Skeletal muscle tissue (tissue), 3 donors: ENCODE measurements at regions not wholly inside any gene's neighbourhood (a gene's known extent, or its start where the extent isn't known, plus 50 kb on each side); places are given as distances from the start of the nearest gene placed in this dataset.
"Not testable (repeated sequence)": the region's sequence is repeated elsewhere in the genome, so short reads cannot be mapped to it uniquely, and the experiment has no call there.

Experiments
- H3K27ac ChIP-seq: one replicate; pipeline ENCODE4 v1.7.0; 2013; ENCODE audit warnings: mild to moderate bottlenecking, low read depth, low read length, inconsistent platforms
- H3K27me3 ChIP-seq, 3 donors: one replicate each; pipeline ENCODE4 v1.7.0; 2013; ENCODE audit warnings: low read length in 3 of 3; ENCODE audit not compliant: control insufficient read depth in 3 of 3, insufficient read depth in 3 of 3
- H3K36me3 ChIP-seq, 3 donors: one replicate each; pipeline ENCODE4 v1.7.0; 2013; ENCODE audit warnings: low read length in 3 of 3; ENCODE audit not compliant: control insufficient read depth in 3 of 3, insufficient read depth in 3 of 3
- H3K4me1 ChIP-seq, 3 donors: one replicate each; pipeline ENCODE4 v1.7.0; 2013; ENCODE audit warnings: low read length in 3 of 3, mild to moderate bottlenecking in 3 of 3; ENCODE audit not compliant: control insufficient read depth in 3 of 3, insufficient read depth in 3 of 3
- H3K4me3 ChIP-seq, 3 donors: one replicate each; pipeline ENCODE4 v1.7.0; 2013; ENCODE audit warnings: low read length in 3 of 3
- H3K9ac ChIP-seq, 3 donors: one replicate each; pipeline ENCODE4 v1.7.0; 2013; ENCODE audit warnings: low read length in 3 of 3, mild to moderate bottlenecking in 3 of 3, moderate library complexity in 2 of 3, low read depth in 1 of 3
- H3K9me3 ChIP-seq, 3 donors: one replicate each; pipeline ENCODE4 v1.7.0; 2013; ENCODE audit warnings: low read length in 3 of 3; ENCODE audit not compliant: control insufficient read depth in 3 of 3
- donor health status: Osteomylitis.

DNA sequence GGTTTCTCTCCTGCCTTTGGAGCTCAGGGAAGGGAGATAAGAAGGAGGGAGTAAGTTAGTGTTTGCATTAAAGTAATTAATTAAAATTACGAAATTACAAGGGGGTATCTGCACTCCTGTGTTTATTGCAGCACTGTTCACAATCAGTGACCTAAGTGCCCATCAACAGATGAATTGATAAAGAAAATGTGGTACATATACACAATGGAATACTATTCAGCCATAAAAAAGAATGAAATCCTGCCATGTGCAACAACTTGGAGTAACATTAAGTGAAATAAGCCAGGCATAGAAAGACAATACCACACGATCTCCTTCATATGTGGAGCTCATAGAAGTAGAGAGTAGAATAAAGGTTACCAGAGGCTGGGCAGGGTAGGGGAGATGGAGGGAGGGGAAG is 202.0 kb downstream of the SHQ1 start:
- Histone ChIP-seq H3K9ac (no peak overlapping the region), H3K36me3 (no peaks in the 10 kb centered on the region), H3K27ac (no peak overlapping the region), H3K4me1 (no peaks in the 10 kb centered on the region), H3K4me3 (no peak overlapping the region), H3K27me3 (no peaks in the 10 kb centered on the region), H3K9me3 (peaks cover 0 to 2% (median 0%) of the 10 kb centered on the region in 3 donors)

DNA sequence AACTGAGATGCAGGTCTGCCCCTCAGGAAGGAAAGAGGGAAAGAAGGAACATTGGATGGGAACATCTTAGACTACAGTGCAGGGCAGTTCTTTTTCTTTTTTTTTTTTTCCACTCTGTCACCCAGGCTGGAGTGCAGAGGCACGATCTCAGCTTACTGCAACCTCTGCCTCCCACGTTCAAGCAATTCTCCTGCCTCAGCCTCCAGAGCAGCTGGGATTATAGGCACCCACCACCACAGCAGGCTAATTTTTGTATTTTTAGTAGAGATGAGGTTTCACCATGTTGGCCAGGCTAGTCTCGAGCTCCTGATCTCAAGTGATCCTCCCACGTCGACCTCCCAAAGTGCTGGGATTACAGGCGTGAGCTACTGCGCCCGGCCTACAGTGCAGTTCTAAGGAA is 204.6 kb downstream of the SHQ1 start:
- not testable (repeated sequence) for H3K27me3 ChIP-seq, H3K4me1 ChIP-seq, H3K27ac ChIP-seq, H3K4me3 ChIP-seq, H3K9me3 ChIP-seq, H3K9ac ChIP-seq, H3K36me3 ChIP-seq

DNA sequence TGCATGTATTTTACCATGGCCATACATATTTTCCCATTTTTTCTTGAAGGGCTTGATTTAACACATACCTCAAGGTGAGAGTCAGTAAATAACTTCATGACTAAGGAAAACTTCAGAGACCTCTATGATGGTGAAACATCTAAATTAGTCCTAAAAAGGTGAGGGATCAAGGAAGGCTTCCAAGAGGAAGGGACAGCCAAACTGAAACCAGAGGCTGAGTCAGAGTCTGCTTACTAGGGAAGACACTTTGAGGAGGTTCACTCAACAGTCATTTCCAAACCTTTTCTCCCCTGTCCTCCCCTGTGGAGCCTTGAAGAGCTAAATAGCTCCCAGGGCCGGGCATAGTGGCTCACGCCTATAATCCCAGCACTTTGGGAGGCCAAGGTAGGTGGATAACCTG is 206.6 kb downstream of the SHQ1 start:
- Histone ChIP-seq H3K9ac (no peak overlapping the region), H3K36me3 (no peaks in the 10 kb centered on the region), H3K4me3 (no peak overlapping the region), H3K9me3 (peaks cover 0 to 2% (median 0%) of the 10 kb centered on the region in 3 donors), H3K4me1 (no peaks in the 10 kb centered on the region), H3K27ac (no peak overlapping the region), H3K27me3 (peaks cover 0 to 2% (median 0%) of the 10 kb centered on the region in 3 donors)

DNA sequence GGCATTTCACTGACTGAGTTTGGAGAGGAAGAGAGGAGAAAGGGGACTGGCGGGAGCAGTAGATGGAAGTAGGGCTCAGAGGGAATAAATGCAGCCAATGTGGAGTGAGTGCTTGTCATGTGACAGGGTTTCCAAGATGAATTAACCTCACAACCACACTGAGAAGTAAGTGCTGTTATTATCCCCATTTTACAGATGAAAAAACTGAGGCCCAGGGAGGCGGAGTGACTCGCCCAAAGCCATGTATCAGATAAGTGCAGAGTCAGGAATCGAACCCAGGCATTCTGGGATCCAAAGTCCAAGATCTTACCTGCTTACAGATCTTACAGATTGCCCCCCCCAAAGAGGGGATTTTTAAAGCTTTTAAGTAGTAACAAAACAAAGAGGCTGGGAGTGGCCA is 207.2 kb downstream of the SHQ1 start:
- H3K4me3 ChIP-seq, result no peak overlapping the region
- no peak overlapping the region for H3K27ac ChIP-seq
- H3K27me3 ChIP-seq, result peaks cover 0 to 4% (median 0%) of the 10 kb centered on the region in 3 donors
- H3K9ac ChIP-seq, result no peak overlapping the region
- no peaks in the 10 kb centered on the region for H3K36me3 ChIP-seq
- peaks cover 0 to 2% (median 0%) of the 10 kb centered on the region in 3 donors for H3K9me3 ChIP-seq
- H3K4me1 ChIP-seq, result no peaks in the 10 kb centered on the region

DNA sequence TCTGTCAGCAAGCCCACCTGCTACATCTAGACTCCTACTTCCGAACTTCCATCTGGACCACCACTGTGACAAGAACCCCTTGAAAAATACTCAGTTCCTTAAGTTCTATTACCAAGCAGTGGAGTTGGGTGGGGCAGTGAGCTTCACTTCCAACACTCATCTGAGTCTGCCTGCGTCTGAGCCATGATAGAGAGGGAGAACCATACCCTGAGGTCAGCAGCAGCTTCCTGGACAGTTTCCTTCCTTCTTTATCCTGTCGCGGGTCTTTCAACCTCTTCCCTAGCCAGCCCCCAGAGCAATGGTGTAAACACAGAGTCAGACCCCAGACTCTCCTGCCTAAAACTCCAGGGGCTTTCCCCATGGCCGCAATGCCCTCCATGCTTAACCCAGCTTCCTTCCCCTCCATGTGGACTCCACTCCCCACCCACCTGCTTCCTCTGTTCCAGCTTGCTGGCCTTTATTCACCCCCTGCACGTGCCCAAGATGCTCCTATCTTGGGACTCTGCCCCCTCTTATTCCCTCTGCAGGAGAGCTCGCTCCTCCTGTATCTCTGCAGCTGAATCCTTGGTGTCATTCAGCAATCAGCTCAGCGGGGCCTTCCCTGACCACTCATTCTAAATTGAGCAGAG is 211.2 kb downstream of the SHQ1 start:
- Histone ChIP-seq H3K9me3 (no peaks in the 10 kb centered on the region), H3K36me3 (no peaks in the 10 kb centered on the region), H3K4me1 (no peaks in the 10 kb centered on the region), H3K27ac (no peak overlapping the region), H3K9ac (no peak overlapping the region), H3K27me3 (peaks cover 0 to 4% (median 2%) of the 10 kb centered on the region in 3 donors), H3K4me3 (no peak overlapping the region)

DNA sequence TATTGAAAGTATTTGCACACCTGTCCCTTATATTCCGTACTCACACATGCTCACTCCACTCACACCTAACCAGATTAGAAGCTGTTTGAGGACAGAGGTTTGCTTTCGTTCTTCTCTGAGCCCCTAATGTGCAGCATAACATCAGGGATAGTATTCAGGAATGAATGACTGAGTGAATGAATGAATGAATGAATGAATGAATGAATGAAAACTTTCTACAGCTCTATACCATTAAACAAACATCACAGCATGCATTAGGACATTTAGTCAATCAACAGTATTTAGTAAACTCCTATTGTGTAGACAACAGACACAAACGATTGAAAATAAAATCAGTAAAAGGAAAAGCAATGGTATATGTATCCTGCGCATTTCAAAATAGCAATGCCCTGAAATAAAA is 212.7 kb downstream of the SHQ1 start:
- Histone ChIP-seq H3K9me3 (no peaks in the 10 kb centered on the region), H3K4me1 (no peaks in the 10 kb centered on the region), H3K27me3 (peaks cover 0 to 4% (median 2%) of the 10 kb centered on the region in 3 donors), H3K27ac (no peak overlapping the region), H3K36me3 (no peaks in the 10 kb centered on the region), H3K9ac (no peak overlapping the region), H3K4me3 (no peak overlapping the region)

DNA sequence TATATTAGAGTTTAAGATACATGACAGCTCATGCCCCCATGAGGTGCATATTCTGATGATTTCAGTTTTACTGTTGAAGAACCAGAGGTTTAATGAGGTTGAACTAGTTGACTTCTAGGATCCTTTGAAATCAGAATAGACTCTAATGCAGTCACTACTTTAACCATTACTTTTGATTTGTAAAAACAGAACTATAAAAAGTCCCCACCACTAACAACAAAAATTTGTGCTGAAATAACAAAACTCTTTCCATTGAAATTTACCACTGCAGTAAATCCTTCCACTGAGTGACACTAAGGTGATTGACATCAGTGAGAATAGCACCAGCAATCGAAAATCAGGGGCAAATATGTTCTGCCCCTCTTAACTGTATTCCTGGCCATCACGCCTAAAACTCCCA is 214.1 kb downstream of the SHQ1 start:
- H3K36me3 ChIP-seq, result no peaks in the 10 kb centered on the region
- no peak overlapping the region for H3K27ac ChIP-seq
- no peak overlapping the region for H3K4me3 ChIP-seq

DNA sequence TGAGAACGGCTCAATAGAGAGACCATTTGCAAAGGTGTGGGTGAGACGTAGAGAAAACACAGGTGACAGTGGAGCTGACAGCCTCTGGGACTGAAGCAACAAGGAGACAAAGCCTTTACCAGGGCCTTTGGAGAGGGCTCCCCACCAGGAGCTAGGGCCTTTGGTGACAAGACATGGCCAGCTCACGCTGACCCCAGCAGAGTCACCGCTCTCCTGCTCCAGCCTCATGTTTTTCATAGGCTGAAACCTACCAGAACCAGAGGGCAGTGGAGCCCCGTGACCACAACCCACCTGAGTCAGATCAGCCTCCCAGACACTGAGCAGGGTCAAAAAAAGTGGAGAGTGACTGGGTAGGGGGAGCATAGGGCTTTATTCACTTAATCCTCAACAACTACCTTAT is 214.7 kb downstream of the SHQ1 start:
- H3K4me3 ChIP-seq, result no peak overlapping the region
- no peak overlapping the region for H3K27ac ChIP-seq
- no peaks in the 10 kb centered on the region for H3K4me1 ChIP-seq
- H3K9me3 ChIP-seq, result no peaks in the 10 kb centered on the region
- peaks cover 0 to 4% (median 2%) of the 10 kb centered on the region in 3 donors for H3K27me3 ChIP-seq
- H3K9ac ChIP-seq, result no peak overlapping the region
- H3K36me3 ChIP-seq, result no peaks in the 10 kb centered on the region

More for the DNA sequence above, 214.1 kb downstream of the SHQ1 start:
- Histone ChIP-seq H3K27me3 (peaks cover 0 to 4% (median 2%) of the 10 kb centered on the region in 3 donors), H3K9ac (no peak overlapping the region), H3K4me1 (no peaks in the 10 kb centered on the region), H3K9me3 (no peaks in the 10 kb centered on the region)

DNA sequence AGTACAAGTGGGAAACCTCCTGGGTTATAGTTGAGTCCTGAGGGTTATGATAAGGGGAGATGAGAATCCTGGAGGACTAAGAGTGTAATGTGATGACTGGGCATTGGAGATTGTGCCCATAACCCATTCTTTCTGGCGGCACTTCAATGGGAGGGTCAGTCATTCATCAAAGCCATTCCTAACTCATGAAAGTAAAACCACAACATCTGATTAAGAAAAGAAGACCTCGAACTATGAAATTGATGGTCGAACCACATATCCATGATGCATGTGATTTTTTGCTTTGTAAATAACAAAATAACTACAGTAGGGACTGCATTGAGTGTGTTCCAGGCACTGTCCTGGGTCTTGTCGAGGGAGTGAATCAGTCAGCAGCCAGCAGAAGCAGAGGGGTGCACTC is 215.1 kb downstream of the SHQ1 start:
- H3K9ac ChIP-seq, result no peak overlapping the region
- H3K4me1 ChIP-seq, result no peaks in the 10 kb centered on the region
- no peaks in the 10 kb centered on the region for H3K9me3 ChIP-seq
- no peaks in the 10 kb centered on the region for H3K36me3 ChIP-seq
- no peak overlapping the region for H3K4me3 ChIP-seq
- H3K27me3 ChIP-seq, result peaks cover 0 to 4% (median 2%) of the 10 kb centered on the region in 3 donors
- no peak overlapping the region for H3K27ac ChIP-seq

DNA sequence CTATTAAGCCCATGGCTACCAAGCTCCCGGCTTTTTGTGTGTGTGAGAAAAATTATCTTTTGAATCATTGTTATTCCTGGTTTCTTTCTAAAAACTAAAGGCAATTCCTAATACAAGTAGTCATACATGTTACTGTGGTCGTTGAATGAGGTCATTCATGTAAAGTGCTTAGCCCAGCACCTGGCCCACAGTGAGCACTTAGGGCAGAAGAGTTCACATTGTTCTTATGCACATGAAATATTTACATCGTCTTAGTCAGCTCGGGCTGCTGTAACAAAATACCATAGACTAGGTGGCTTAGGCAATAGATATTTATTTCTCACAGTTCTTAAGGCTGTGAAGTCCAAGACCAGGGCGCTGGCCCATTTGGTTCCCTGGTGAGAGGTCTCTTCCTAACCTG is 216.1 kb downstream of the SHQ1 start:
- Histone ChIP-seq H3K27me3 (peaks cover 0 to 4% (median 2%) of the 10 kb centered on the region in 3 donors), H3K4me1 (no peaks in the 10 kb centered on the region), H3K9me3 (no peaks in the 10 kb centered on the region), H3K9ac (no peak overlapping the region), H3K4me3 (no peak overlapping the region), H3K27ac (no peak overlapping the region), H3K36me3 (no peaks in the 10 kb centered on the region)
